ENCODE measurements at regions not wholly inside any gene's neighbourhood (a gene's known extent, or its start where the extent isn't known, plus 50 kb on each side); places are given as distances from the start of the nearest gene placed in this dataset.

DNA sequence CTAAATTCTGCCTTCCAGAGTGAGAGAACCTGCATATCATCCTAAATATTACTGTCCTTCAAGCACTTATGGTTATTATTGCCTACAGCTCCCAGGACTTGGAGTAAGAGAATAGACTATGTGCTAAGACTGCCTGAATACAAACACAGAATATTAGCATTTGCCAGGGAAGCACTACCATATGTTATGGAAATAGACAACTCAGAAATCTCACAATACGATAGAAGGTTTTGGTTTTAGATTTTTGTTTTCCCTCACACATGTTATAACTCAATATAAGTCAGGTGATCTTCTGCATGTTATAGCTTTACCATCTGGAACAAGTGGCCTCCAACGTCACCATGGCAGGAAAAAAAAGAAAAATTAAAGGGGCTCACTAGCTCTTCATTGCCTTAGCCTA, 413.9 kb downstream of the LRRIQ3 start:
- in situ Hi-C loops (cut with MboI): no loop called here
- Histone ChIP-seq H3K4me3 (no peak overlapping the region), H3K36me3 (ENCODE audit: low read depth) (no peaks in the 10 kb centered on the region), H3K4me1 (ENCODE audit: insufficient read depth) (no peaks in the 10 kb centered on the region), H2AFZ (no peak overlapping the region), H4K20me1 (ENCODE audit: insufficient read depth) (no peaks in the 10 kb centered on the region), H3K9ac (no peak overlapping the region), H3K9me2 (ENCODE audit: insufficient read depth) (no peaks in the 10 kb centered on the region), H3K9me3 (ENCODE audit: low read depth) (no peaks in the 10 kb centered on the region), H3F3A (ENCODE audit: insufficient read depth) (no peaks in the 10 kb centered on the region), H3K27ac (no peak overlapping the region), H3K27me3 (replicated peaks; ENCODE audit: insufficient read depth) (no peaks in the 10 kb centered on the region), H3K79me2 (ENCODE audit: insufficient read depth) (no peaks in the 10 kb centered on the region), H3K4me2 (ENCODE audit: unreplicated experiment) (no peak overlapping the region)
- no peak for TF ChIP-seq EZH2 (IDR thresholded peaks at IDR 0.05; ENCODE audit: insufficient read depth, poor library complexity, severe bottlenecking)
- no peak for TF ChIP-seq EZH2phosphoT487 (IDR thresholded peaks at IDR 0.05; ENCODE audit: insufficient read depth, low read depth)
- 4 to 5% methylated on average over 2 of the region's 2 CpGs for WGBS, 2 experiments (ENCODE audit: low coverage in 1 of 2, low lambda C conversion rate in 2 of 2, missing lambda C conversion rate in 2 of 2)
- DNase-seq: no peak

DNA sequence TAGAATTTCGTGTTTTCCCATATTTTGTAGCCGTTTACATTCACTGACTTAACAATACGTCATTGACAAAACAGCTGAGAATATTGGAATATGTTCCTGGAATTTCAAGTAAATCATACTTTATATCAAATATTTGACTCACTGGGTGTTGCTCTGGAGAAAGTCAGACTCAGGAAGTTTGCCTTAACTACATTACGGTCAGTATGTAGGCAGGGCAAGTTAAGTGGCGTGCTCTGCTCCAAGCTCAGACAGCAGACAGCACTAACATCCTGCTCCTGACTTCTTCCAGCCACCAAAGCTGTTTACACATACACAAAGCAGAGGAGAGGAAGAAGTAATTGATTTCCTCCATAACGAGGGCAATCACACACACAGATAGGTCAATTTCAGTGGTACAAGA, 414.6 kb downstream of the LRRIQ3 start:
- 27% methylated on average over 6 of the region's 6 CpGs for WGBS, 2 experiments (ENCODE audit: low coverage in 1 of 2, low lambda C conversion rate in 2 of 2, missing lambda C conversion rate in 2 of 2)
- H2AFZ ChIP-seq: no peak overlapping the region

DNA sequence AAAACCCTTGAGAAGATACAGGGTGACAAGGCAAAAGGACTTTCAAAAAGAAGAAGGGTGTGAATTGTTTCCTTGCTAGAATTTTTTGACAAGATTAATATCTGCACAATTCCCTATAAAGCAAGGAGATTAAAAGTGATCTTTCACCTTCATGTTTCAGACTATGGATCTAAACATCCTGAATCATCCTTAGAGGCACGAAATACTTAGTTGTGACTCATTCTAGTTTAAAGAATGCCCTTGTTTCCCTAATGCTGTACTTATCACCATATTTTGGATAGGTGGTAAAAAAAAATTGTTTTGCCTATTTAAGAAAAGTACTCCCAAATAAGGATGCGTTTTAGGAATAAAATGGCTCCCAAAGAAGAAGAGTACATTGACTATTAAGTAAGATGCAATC, 415.1 kb downstream of the LRRIQ3 start:
- in situ Hi-C loops (cut with MboI): no loop called here
- no peaks in the 10 kb centered on the region for H3K79me2 ChIP-seq (ENCODE audit: insufficient read depth)
- H3F3A ChIP-seq (ENCODE audit: insufficient read depth): no peaks in the 10 kb centered on the region
- H4K20me1 ChIP-seq (ENCODE audit: insufficient read depth): no peaks in the 10 kb centered on the region
- 14 to 22% methylated on average over 2 of the region's 2 CpGs for WGBS, 2 experiments (ENCODE audit: low coverage in 1 of 2, low lambda C conversion rate in 2 of 2, missing lambda C conversion rate in 2 of 2)
- no peaks in the 10 kb centered on the region for H3K36me3 ChIP-seq (ENCODE audit: low read depth)
- no peak overlapping the region for H3K27ac ChIP-seq
- H3K9ac ChIP-seq: no peak overlapping the region
- no peak for DNase-seq
- H3K4me3 ChIP-seq: no peak overlapping the region
- H3K9me2 ChIP-seq (ENCODE audit: insufficient read depth): no peaks in the 10 kb centered on the region
- H3K4me1 ChIP-seq (ENCODE audit: insufficient read depth): no peaks in the 10 kb centered on the region
- no peaks in the 10 kb centered on the region for H3K27me3 ChIP-seq (replicated peaks; ENCODE audit: insufficient read depth)
- no peak overlapping the region for H2AFZ ChIP-seq
- no peak overlapping the region for H3K4me2 ChIP-seq (ENCODE audit: unreplicated experiment)
- H3K9me3 ChIP-seq (ENCODE audit: low read depth): no peaks in the 10 kb centered on the region
- TF ChIP-seq EZH2phosphoT487 (IDR thresholded peaks at IDR 0.05; ENCODE audit: insufficient read depth, low read depth) (no peak), EZH2 (IDR thresholded peaks at IDR 0.05; ENCODE audit: insufficient read depth, poor library complexity, severe bottlenecking) (no peak)

More for the DNA sequence above, 414.6 kb downstream of the LRRIQ3 start:
- DNase-seq: no peak
- in situ Hi-C loops (cut with MboI): no loop called here
- Histone ChIP-seq H3K27me3 (replicated peaks; ENCODE audit: insufficient read depth) (no peaks in the 10 kb centered on the region), H3K9me2 (ENCODE audit: insufficient read depth) (no peaks in the 10 kb centered on the region), H3K4me1 (ENCODE audit: insufficient read depth) (no peaks in the 10 kb centered on the region), H3K36me3 (ENCODE audit: low read depth) (no peaks in the 10 kb centered on the region), H3K79me2 (ENCODE audit: insufficient read depth) (no peaks in the 10 kb centered on the region), H4K20me1 (ENCODE audit: insufficient read depth) (no peaks in the 10 kb centered on the region), H3F3A (ENCODE audit: insufficient read depth) (no peaks in the 10 kb centered on the region), H3K4me2 (ENCODE audit: unreplicated experiment) (no peak overlapping the region), H3K4me3 (no peak overlapping the region), H3K9me3 (ENCODE audit: low read depth) (no peaks in the 10 kb centered on the region), H3K27ac (no peak overlapping the region), H3K9ac (no peak overlapping the region)
- TF ChIP-seq EZH2phosphoT487 (IDR thresholded peaks at IDR 0.05; ENCODE audit: insufficient read depth, low read depth) (no peak), EZH2 (IDR thresholded peaks at IDR 0.05; ENCODE audit: insufficient read depth, poor library complexity, severe bottlenecking) (no peak)

GRCh38 chr1:73781251-73781650, 416.7 kb downstream of the LRRIQ3 start:
- whole genome bisulfite sequencing, 2 experiments (ENCODE audit: low coverage in 1 of 2, low lambda C conversion rate in 2 of 2, missing lambda C conversion rate in 2 of 2): 20 to 27% methylated on average over 2 of the region's 2 CpGs
- in situ Hi-C loops (cut with MboI): no loop called here
- H3K79me2 ChIP-seq (ENCODE audit: insufficient read depth): no peaks in the 10 kb centered on the region
- no peaks in the 10 kb centered on the region for H4K20me1 ChIP-seq (ENCODE audit: insufficient read depth)
- no peak overlapping the region for H3K4me3 ChIP-seq
- H3K9me3 ChIP-seq (ENCODE audit: low read depth): no peaks in the 10 kb centered on the region
- DNase-seq: no peak
- H3K4me1 ChIP-seq (ENCODE audit: insufficient read depth): no peaks in the 10 kb centered on the region
- no peaks in the 10 kb centered on the region for H3F3A ChIP-seq (ENCODE audit: insufficient read depth)
- no peaks in the 10 kb centered on the region for H3K27me3 ChIP-seq (replicated peaks; ENCODE audit: insufficient read depth)
- H3K4me2 ChIP-seq (ENCODE audit: unreplicated experiment): no peak overlapping the region
- H3K36me3 ChIP-seq (ENCODE audit: low read depth): no peaks in the 10 kb centered on the region
- no peaks in the 10 kb centered on the region for H3K9me2 ChIP-seq (ENCODE audit: insufficient read depth)
- H2AFZ ChIP-seq: no peak overlapping the region
- no peak for TF ChIP-seq EZH2 (IDR thresholded peaks at IDR 0.05; ENCODE audit: insufficient read depth, poor library complexity, severe bottlenecking)
- no peak for TF ChIP-seq EZH2phosphoT487 (IDR thresholded peaks at IDR 0.05; ENCODE audit: insufficient read depth, low read depth)
- H3K9ac ChIP-seq: no peak overlapping the region
- no peak overlapping the region for H3K27ac ChIP-seq

- Histone ChIP-seq H3K9me3 (ENCODE audit: low read depth) (no peaks in the 10 kb centered on the region), H3K9me2 (ENCODE audit: insufficient read depth) (no peaks in the 10 kb centered on the region), H3K27me3 (replicated peaks; ENCODE audit: insufficient read depth) (no peaks in the 10 kb centered on the region), H3K79me2 (ENCODE audit: insufficient read depth) (no peaks in the 10 kb centered on the region), H3K4me3 (no peak overlapping the region), H3K9ac (no peak overlapping the region), H3K27ac (no peak overlapping the region), H3K36me3 (ENCODE audit: low read depth) (no peaks in the 10 kb centered on the region), H2AFZ (no peak overlapping the region), H3K4me1 (ENCODE audit: insufficient read depth) (no peaks in the 10 kb centered on the region), H3K4me2 (ENCODE audit: unreplicated experiment) (no peak overlapping the region), H3F3A (ENCODE audit: insufficient read depth) (no peaks in the 10 kb centered on the region), H4K20me1 (ENCODE audit: insufficient read depth) (no peaks in the 10 kb centered on the region)
- 2 to 4% methylated on average over 3 of the region's 3 CpGs for WGBS, 2 experiments (ENCODE audit: low coverage in 1 of 2, low lambda C conversion rate in 2 of 2, missing lambda C conversion rate in 2 of 2)
- in situ Hi-C loops (cut with MboI): no loop called here
- DNase-seq: no peak
- TF ChIP-seq EZH2phosphoT487 (IDR thresholded peaks at IDR 0.05; ENCODE audit: insufficient read depth, low read depth): no peak
- no peak for TF ChIP-seq EZH2 (IDR thresholded peaks at IDR 0.05; ENCODE audit: insufficient read depth, poor library complexity, severe bottlenecking)
Measured at GRCh38 chr1:73778471-73778870, 419.5 kb downstream of the LRRIQ3 start.
